Tibial nerve (tissue), 4 donors: ENCODE measurements at regions not wholly inside any gene's neighbourhood (a gene's known extent, or its start where the extent isn't known, plus 50 kb on each side); places are given as distances from the start of the nearest gene placed in this dataset.
"Not testable (repeated sequence)": the region's sequence is repeated elsewhere in the genome, so short reads cannot be mapped to it uniquely, and the experiment has no call there.

Experiments used
- CTCF ChIP-seq, 5 experiments: fragments of 200-600 bp in 3 of 5; fragments of 450-650 bp in 2 of 5; sonication (generic) in 3 of 5; IDR thresholded peaks; one replicate each; pipeline ENCODE4 v1.5.1; 2016 to 2019; ENCODE audit warnings: antibody characterized with exemption in 5 of 5, mild to moderate bottlenecking in 3 of 5, moderate library complexity in 2 of 5
- EP300 ChIP-seq, 2 donors: sonication (generic); formaldehyde crosslinking; IDR thresholded peaks; one replicate each; pipeline ENCODE4 v1.6.1; 2017; ENCODE audit warnings: antibody characterized with exemption in 2 of 2, mild to moderate bottlenecking in 1 of 2
- POLR2A ChIP-seq, 2 donors: fragments of 450-650 bp; IDR thresholded peaks; one replicate each; pipeline ENCODE4 v1.6.1; 2017; ENCODE audit warnings: antibody characterized with exemption in 2 of 2, mild to moderate bottlenecking in 2 of 2, moderate library complexity in 2 of 2

DNA sequence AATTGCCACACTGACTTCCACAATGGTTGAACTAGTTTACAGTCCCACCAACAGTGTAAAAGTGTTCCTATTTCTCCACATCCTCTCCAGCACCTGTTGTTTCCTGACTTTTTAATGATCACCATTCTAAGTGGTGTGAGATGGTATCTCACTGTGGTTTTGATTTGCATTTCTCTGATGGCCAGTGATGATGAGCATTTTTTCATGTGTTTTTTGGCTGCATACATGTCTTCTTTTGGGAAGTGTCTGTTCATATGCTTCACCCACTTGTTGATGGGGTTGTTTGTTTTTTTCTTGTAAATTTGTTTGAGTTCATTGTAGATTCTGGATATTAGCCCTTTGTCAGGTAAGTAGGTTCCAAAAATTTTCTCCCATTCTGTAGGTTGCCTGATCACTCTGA lies 148.5 kb upstream of the ACTBL2 start:
- not testable (repeated sequence) for TF ChIP-seq CTCF, POLR2A, EP300 (IDR thresholded peaks at IDR 0.05)
